22Rv1 (cell line): ENCODE measurements at regions not wholly inside any gene's neighbourhood (a gene's known extent, or its start where the extent isn't known, plus 50 kb on each side); places are given as distances from the start of the nearest gene placed in this dataset.

Experiments used
- CTCF ChIP-seq: fragments of 450-650 bp; IDR thresholded peaks from 2 replicates; pipeline ENCODE4 v1.5.1; 2017; ENCODE audit warnings: mild to moderate bottlenecking
- ZFX ChIP-seq: fragments of 450-650 bp; IDR thresholded peaks from 2 replicates; pipeline ENCODE4 v1.6.1; 2017; ENCODE audit warnings: antibody characterized with exemption, borderline replicate concordance

- TF ChIP-seq CTCF (no peak), ZFX (no peak)
These were observed 165.4 kb upstream of the ADAMTS5 start for GRCh38 chr21:27132266-27132665.
